Brain microvascular endothelial cell (primary cell): ENCODE measurements at regions not wholly inside any gene's neighbourhood (a gene's known extent, or its start where the extent isn't known, plus 50 kb on each side); places are given as distances from the start of the nearest gene placed in this dataset.

Experiments
- DNase-seq: peaks from one replicate; pipeline ENCODE4 v3.0.0-alpha.2; 2020
- H3K27ac ChIP-seq: fragments of 250-450 bp; sonication (Bioruptor Pico); 2 replicates; pipeline ENCODE4 v1.5.1; 2020; ENCODE audit warnings: mild to moderate bottlenecking, moderate library complexity
- H3K27me3 ChIP-seq: fragments of 250-450 bp; sonication (Bioruptor Pico); replicated peaks from 2 replicates; pipeline ENCODE4 v1.5.1; 2020; ENCODE audit warnings: mild to moderate bottlenecking
- H3K36me3 ChIP-seq: fragments of 250-450 bp; sonication (Bioruptor Pico); replicated peaks from 2 replicates; pipeline ENCODE4 v1.5.1; 2020; ENCODE audit warnings: mild to moderate bottlenecking
- H3K4me3 ChIP-seq: 2 replicates; pipeline ENCODE4 v1.5.1; 2011; ENCODE audit warnings: low read depth, mild to moderate bottlenecking, control low read depth, low read length, moderate library complexity
- in situ Hi-C: cut with HindIII; loops from 2 replicates; pipeline ENCODE4 v1.10.0; 2017; ENCODE audit warnings: low sequenced_read_pairs, low pct_ligation_motif_present
- TF ChIP-seq, protein P1 (sequence below): IDR thresholded peaks from 2 replicates; pipeline ENCODE4 v1.5.1; 2011; ENCODE audit warnings: low read depth, mild to moderate bottlenecking, moderate library complexity, low read length, control low read depth, inconsistent platforms; ENCODE audit errors: missing control alignments

DNA sequence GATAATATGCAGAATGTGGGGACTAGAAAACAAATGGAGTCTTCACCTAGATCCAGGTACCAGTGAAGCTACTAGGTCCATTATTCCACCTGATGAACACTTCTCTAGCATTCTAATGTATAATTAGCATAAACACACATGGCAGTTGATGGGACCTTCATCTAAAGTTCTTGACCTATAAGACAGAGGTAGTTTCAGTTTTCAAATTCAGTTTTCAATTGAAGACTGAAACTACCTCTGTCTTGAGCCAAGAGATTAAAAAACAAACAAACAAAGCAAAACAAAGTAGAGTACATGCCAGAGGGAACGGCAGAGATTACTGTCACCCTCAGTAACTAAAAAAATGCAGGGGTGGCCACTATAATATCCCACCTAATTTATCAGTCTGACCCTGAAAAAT, 199.9 kb upstream of the NEIL3 start:
- H3K4me3 ChIP-seq, result no peak overlapping the region
- H3K27me3 ChIP-seq, result no peaks in the 10 kb centered on the region
- TF ChIP-seq, protein P1, sequence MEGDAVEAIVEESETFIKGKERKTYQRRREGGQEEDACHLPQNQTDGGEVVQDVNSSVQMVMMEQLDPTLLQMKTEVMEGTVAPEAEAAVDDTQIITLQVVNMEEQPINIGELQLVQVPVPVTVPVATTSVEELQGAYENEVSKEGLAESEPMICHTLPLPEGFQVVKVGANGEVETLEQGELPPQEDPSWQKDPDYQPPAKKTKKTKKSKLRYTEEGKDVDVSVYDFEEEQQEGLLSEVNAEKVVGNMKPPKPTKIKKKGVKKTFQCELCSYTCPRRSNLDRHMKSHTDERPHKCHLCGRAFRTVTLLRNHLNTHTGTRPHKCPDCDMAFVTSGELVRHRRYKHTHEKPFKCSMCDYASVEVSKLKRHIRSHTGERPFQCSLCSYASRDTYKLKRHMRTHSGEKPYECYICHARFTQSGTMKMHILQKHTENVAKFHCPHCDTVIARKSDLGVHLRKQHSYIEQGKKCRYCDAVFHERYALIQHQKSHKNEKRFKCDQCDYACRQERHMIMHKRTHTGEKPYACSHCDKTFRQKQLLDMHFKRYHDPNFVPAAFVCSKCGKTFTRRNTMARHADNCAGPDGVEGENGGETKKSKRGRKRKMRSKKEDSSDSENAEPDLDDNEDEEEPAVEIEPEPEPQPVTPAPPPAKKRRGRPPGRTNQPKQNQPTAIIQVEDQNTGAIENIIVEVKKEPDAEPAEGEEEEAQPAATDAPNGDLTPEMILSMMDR, result no peak
- no peaks in the 10 kb centered on the region for H3K36me3 ChIP-seq
- H3K27ac ChIP-seq, result no peak overlapping the region
- in situ Hi-C loops, result no loop called here
- no peak for DNase-seq

DNA sequence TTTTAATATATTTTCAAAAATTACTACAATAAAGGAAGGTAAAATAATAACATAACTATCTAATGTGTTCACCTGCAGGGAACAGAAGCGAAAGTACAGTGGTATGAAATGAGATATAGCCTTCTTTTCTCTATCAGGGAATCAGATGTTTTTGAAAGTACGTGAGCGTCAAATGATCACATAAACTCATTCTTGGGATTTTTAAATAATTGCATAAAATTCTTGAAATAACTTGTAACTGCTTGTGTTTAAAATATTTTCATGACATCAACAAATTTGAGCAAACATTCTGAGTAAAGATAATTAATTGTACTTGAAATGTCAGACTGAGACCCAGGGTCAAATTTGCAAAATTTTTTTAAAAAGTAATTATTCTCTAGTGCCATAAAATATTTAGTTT, 193.5 kb upstream of the NEIL3 start:
- in situ Hi-C loops, result no loop called here
- H3K36me3 ChIP-seq, result no peaks in the 10 kb centered on the region

DNA sequence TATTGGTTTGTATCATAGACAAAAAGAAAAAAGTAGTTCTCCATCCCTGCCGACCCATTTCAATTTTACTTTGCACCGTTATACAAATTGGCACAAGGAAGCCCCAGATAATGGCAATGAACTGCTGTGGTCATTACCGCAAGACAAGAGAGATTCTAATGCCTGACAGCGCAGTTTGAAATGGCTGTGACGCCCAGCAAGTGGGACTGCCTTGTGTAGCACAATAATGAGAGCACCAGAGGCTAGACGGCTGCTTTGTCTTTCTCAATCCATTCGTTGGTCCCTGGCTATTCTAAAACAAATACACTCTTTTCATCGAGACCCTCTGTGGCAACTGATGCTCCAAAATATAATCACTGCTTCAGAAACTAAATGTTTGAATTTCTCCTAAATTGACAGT, 192.4 kb upstream of the NEIL3 start:
- TF ChIP-seq, protein P1, result no peak
- no peak overlapping the region for H3K27ac ChIP-seq
- DNase-seq, result no peak
- in situ Hi-C loops, result no loop called here
- no peak overlapping the region for H3K4me3 ChIP-seq
- no peaks in the 10 kb centered on the region for H3K36me3 ChIP-seq
- no peaks in the 10 kb centered on the region for H3K27me3 ChIP-seq

More for the DNA sequence above, 193.5 kb upstream of the NEIL3 start:
- TF ChIP-seq, protein P1, result no peak
- Histone ChIP-seq H3K27me3 (no peaks in the 10 kb centered on the region), H3K4me3 (no peak overlapping the region), H3K27ac (no peak overlapping the region)
- DNase-seq, result no peak

DNA sequence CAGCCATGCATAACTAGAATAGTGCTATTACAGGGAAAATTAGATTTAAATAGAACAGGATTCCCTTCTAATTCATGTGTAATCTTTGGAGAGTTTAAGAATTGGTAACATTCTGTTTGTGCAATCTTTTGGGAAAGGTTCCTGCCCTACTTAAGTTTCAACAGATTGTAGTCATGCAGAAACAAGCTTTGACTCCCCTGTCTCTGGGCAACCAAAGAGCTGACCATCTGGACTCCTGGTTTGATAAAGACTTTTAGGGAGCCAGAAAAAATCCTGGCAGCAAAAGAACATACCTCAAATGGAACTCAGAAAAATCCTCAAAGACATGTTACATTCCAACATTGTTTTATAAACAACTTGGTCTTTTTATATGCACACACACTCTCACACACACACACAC, 191.1 kb upstream of the NEIL3 start:
- H3K27ac ChIP-seq, result peak overlapping the region; percentile 67
- peak; percentile 91 for DNase-seq

DNA sequence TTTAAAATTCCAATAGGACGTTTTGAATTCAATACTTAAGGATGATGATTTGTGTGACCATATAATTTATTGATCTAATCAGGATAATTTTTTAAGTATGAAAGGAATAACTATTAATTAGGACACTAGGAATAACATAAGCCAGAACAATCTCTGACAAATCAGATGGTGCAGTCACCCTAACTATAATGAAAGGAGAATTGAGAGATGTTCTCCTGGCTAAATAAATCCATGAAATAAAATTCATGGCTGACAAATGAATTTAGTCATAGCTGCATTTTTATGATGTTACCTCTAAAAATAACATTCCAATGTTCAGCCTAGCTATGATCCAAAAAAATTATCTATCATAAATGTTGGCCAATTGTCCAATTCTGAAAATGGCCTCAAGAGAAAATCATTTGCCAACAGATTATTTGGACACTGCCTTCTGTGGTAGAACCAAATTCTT, 190.6 kb upstream of the NEIL3 start:
- TF ChIP-seq, protein P1, result no peak
- H3K36me3 ChIP-seq, result no peaks in the 10 kb centered on the region
- in situ Hi-C loops, result no loop called here
- H3K4me3 ChIP-seq, result no peak overlapping the region
- peak overlapping the region; percentile 67 for H3K27ac ChIP-seq
- no peaks in the 10 kb centered on the region for H3K27me3 ChIP-seq
- no peak for DNase-seq

More for the DNA sequence above, 191.1 kb upstream of the NEIL3 start:
- Histone ChIP-seq H3K4me3 (no peak overlapping the region), H3K36me3 (no peaks in the 10 kb centered on the region), H3K27me3 (no peaks in the 10 kb centered on the region)
- in situ Hi-C loops, result no loop called here
- TF ChIP-seq, protein P1, result no peak

DNA sequence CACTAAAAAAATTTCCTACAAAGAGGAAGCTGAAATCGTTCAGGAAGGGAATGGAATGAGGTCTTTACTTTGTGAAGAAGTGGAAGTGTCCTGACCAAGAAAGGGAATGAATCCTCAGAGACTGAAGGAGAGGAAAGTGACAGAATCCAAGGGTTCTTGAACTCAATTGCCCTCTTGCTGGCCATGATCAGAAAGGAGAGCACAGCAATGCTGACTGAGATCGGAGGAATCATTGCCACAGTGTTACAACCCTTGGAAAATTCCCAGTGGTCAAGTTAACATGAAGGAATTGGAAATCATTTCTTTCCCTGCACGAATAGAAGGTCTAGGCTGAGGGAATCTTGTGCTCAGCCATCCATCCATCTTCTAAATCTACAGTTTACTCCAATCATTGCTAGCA, 190.0 kb upstream of the NEIL3 start:
- DNase-seq, result no peak
- H3K27ac ChIP-seq, result peak overlapping the region; percentile 37
- in situ Hi-C loops, result no loop called here

More for the DNA sequence above, 190.0 kb upstream of the NEIL3 start:
- H3K27me3 ChIP-seq, result no peaks in the 10 kb centered on the region
- TF ChIP-seq, protein P1, result no peak
- no peaks in the 10 kb centered on the region for H3K36me3 ChIP-seq
- no peak overlapping the region for H3K4me3 ChIP-seq
